ENCODE measurements at regions not wholly inside any gene's neighbourhood (a gene's known extent, or its start where the extent isn't known, plus 50 kb on each side); places are given as distances from the start of the nearest gene placed in this dataset.

GRCh38 chr3:804211-804610, 288.6 kb upstream of the CNTN6 start:
- no peak for FAIRE-seq
- no peak for DNase-seq (ENCODE audit: low spot score)

GRCh38 chr3:805326-805725, 287.5 kb upstream of the CNTN6 start:
- no peak for DNase-seq (ENCODE audit: low spot score)
- no peak for FAIRE-seq

GRCh38 chr3:806006-806405, 286.8 kb upstream of the CNTN6 start:
- no peak for FAIRE-seq
- no peak for DNase-seq (ENCODE audit: low spot score)

- DNase-seq (ENCODE audit: low spot score) (no peak), FAIRE-seq (no peak)
Observed at GRCh38 chr3:816605-817004, 276.2 kb upstream of the CNTN6 start.

DNA sequence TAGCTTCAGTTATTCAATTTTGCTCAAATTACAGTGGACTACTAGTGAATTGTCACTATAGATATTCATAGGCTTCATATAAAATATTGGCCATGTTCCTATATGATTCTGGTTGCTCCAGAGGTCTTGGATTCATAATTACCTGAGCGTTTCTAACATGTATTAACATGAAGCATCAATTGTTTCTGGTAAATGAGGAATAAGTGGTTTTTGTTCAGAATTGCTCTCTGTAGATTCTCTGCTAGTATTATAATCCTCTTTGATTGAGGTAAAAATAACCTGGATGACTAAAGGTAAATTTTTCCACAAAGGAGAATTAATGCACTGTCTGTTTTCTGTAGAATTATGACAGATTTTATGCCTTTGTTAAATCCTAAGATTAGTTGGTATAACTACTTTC, 258.1 kb upstream of the CNTN6 start:
- FAIRE-seq (no peak), DNase-seq (ENCODE audit: low spot score) (no peak)

DNA sequence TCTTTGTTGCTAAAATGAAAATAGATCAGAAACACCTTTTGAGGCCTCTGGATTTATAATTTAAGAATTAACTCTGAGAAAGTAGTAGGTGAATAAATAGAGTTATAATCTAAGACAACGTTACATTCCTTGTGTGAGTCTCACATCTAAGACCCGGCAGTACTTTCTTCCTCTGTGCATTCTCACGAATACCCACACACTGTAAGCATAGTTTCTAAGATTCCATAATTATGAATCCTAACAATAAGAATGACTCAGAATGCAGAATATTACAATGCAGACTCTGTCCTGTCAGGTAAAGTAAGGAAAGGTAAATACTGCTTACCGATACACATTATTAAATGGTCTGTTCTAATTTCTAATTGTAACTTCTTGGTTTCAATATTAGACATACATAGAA, 257.7 kb upstream of the CNTN6 start:
- FAIRE-seq: no peak
- no peak for DNase-seq (ENCODE audit: low spot score)

- FAIRE-seq: no peak
- DNase-seq (ENCODE audit: low spot score): no peak
Observed at GRCh38 chr3:839981-840380, 252.8 kb upstream of the CNTN6 start.

DNA sequence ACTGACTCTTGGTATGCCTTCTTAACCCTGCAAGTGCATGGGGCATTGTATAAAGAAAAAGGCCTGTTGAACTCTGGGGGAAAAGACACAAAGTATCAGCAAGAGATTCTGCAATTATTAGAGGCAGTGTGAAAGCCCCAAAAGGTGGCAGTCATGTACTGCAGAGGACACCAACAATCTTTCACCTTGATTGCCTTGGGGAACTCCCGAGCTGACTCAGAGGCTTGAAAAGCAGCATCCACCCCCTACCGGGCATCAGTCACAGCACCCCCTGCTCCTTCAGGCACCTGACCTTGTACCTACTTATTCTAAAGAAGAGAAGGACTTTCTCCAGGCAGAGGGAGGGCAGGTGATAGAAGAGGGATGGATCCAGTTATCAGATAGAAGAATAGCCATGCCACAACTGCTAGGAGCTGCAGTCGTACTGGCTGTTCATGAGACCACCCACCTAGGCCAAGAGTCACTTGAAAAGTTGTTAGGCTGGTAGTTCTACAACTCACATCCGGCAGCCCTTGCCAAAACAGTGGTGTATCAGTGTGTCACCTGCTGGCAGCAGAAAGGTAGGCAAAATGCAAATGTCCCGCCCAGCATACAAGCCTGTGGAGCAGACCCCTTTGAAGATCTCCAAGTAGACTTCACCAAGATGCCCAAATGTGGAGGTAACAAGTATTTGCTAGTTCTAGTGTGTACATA, 241.6 kb upstream of the CNTN6 start:
- DNase-seq (ENCODE audit: low spot score) (no peak), FAIRE-seq (no peak)

DNA sequence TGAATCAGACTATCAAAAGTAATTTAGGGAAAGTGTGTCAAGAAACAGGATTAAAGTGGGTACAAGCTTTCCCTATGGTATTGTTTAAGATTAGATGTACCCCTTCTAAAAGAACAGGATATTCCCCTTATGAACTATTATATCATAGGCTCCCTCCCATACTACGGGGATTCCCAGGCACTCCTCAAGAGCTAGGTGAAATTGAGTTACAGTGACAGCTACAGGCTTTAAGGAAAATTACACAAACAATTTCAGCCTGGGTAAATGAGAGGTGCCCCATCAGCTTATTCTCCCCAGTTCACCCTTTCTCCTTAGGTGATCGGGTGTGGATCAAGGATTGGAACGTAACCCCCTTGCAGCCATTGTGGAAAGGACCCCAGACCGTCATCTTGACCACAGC, 240.8 kb upstream of the CNTN6 start:
- no peak for DNase-seq (ENCODE audit: low spot score)
- no peak for FAIRE-seq

- DNase-seq (ENCODE audit: low spot score) (no peak), FAIRE-seq (no peak)
Observed at GRCh38 chr3:853489-853888, 239.3 kb upstream of the CNTN6 start.

- DNase-seq (ENCODE audit: low spot score): no peak
- FAIRE-seq: no peak
Observed at GRCh38 chr3:859135-859534, 233.7 kb upstream of the CNTN6 start.

DNA sequence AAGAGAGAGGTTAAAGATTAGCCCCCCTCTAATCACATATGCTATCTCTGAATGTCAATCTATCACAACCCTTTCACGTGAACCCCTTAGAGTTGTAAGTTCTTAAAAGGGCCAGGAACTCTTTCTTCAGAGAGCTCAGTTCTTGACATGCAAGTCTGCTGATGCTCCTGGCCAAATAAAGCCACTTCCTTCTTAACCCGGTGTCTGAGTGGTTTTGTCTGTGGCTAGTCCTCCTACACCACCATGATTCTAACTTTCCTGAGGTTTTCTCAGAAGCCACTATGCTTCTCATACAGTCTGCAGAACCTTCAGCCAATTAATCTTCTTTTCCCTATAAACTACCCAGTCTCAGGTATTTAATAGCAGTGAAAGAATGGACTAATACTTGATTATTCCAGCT, 231.1 kb upstream of the CNTN6 start:
- DNase-seq (ENCODE audit: low spot score) (no peak), FAIRE-seq (no peak)

DNA sequence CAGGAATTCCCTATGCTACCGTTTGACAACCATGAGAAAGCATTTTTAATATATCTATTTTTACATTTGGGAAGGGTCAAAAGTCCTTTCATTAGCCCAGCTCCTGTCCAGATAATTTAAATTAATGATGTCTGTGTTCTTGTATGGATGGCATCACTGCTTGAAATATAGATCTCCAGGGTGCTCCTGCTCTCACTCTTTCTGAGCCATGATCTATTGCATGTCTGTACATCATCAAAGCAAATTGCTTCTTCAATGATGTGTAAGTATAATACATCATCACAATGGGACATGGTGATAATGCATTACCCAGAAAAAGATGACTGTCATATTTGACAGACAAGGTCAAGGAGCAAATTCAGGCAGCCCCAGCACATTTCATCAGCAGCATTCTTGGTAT, 223.6 kb upstream of the CNTN6 start:
- FAIRE-seq (no peak), DNase-seq (ENCODE audit: low spot score) (no peak)

- FAIRE-seq: no peak
- no peak for DNase-seq (ENCODE audit: low spot score)
Observed at GRCh38 chr3:869734-870133, 223.1 kb upstream of the CNTN6 start.

- FAIRE-seq: no peak
- no peak for DNase-seq (ENCODE audit: low spot score)
Observed at GRCh38 chr3:871651-872050, 221.2 kb upstream of the CNTN6 start.

DNA sequence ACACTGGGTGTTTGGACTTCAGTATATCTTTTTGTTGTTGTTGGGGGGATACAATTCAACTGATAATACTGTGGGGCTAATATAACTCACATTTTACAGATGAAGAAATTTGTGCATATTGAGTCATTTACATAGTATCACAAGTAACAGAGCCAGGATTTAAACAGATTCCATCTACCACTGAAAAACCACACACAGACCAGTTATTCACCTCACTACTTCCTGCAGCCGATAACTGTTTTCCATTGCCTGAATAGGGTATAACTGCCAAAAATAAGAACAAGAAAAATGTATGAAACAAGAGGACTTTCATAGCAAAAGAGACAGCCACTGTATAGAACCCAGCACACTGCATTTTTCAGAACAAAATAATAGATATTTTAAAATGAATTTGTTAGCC, 215.8 kb upstream of the CNTN6 start:
- FAIRE-seq (no peak), DNase-seq (ENCODE audit: low spot score) (no peak)

- DNase-seq (ENCODE audit: low spot score): no peak
Observed at GRCh38 chr3:878746-879145, 214.1 kb upstream of the CNTN6 start.

DNA sequence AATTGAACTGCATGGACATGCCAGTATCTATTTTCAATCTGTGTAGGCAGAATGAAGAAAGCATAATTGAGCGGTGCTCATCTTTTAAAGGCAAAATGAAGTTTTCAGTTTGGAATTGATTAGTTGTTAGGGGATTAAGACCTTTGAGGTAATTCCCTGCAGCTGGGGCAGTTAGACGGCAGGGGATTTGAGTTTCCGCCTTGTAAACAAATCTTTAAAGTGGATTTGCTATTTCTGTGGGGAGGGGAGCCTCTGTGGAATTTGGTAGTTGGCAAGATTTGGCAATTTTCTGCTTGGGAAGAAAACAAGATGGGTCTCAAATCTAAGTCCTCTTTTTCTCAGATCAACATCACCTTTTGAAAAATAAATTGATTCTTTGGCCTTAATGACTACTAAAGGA, 212.5 kb upstream of the CNTN6 start:
- DNase-seq (ENCODE audit: low spot score): no peak
- FAIRE-seq: no peak

More at GRCh38 chr3:878746-879145, 214.1 kb upstream of the CNTN6 start:
- no peak for FAIRE-seq

DNA sequence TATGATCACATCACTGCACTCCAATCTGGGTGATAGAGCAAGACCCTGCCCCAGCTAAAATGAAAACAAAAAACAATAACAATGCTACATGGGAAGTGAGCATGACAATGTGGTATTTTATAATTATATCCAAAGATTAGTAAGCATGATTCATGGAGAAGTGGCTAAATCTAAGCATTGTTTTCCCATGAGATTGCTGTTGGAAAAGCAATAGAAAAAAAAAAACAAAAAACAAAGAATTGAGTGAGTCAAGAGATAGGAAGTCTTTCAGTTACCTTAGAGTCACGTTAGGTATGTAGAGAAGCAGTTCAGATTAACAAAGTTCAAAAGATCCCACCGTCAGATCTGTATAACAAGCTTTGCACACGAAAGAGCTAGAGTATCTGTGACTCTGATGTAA, 210.3 kb upstream of the CNTN6 start:
- DNase-seq (ENCODE audit: low spot score) (no peak), FAIRE-seq (no peak)

- no peak for DNase-seq (ENCODE audit: low spot score)
- peak; percentile 64 for FAIRE-seq
Observed at GRCh38 chr3:901953-902778, 190.7 kb upstream of the CNTN6 start.

GRCh38 chr3:905217-905616, 187.6 kb upstream of the CNTN6 start:
- FAIRE-seq: no peak

DNA sequence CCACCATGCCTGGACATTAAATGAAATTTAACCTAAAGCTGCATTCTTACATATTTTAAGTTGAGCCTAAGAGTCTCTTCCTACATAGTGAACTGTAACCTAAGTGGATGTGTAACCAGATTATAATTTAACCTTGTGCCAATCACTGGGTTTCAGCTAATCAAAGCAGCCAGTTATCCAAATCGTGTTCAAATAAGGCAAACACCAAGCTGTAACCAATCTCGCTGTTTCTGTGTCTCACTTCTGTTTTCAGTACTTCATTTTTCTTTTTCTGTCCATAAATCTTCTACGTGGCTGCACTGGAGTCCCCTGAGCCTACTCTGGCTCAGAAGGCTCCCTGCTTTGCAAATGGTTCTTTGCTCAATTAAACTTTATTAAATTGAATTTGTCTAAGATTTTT, 186.1 kb upstream of the CNTN6 start:
- DNase-seq (ENCODE audit: low spot score) (no peak), FAIRE-seq (no peak)

More at GRCh38 chr3:905217-905616, 187.6 kb upstream of the CNTN6 start:
- DNase-seq (ENCODE audit: low spot score): no peak

GRCh38 chr3:908839-909238, 184.0 kb upstream of the CNTN6 start:
- DNase-seq (ENCODE audit: low spot score): no peak
- no peak for FAIRE-seq
